DMS53 treated with DMSO at 0.1 percent for 48 hours (cell line): ENCODE measurements at regions not wholly inside any gene's neighbourhood (a gene's known extent, or its start where the extent isn't known, plus 50 kb on each side); places are given as distances from the start of the nearest gene placed in this dataset.
A peak's percentile ranks its signal among the peaks of the same experiment; 100 is the strongest.
"Not testable (repeated sequence)": the region's sequence is repeated elsewhere in the genome, so short reads cannot be mapped to it uniquely, and the experiment has no call there.

ENCODE experiments used
- DNase-seq: peaks from one replicate; lab custom pipeline; 2025; ENCODE audit not compliant: unreplicated experiment; lab: John Stamatoyannopoulos, UW

DNA sequence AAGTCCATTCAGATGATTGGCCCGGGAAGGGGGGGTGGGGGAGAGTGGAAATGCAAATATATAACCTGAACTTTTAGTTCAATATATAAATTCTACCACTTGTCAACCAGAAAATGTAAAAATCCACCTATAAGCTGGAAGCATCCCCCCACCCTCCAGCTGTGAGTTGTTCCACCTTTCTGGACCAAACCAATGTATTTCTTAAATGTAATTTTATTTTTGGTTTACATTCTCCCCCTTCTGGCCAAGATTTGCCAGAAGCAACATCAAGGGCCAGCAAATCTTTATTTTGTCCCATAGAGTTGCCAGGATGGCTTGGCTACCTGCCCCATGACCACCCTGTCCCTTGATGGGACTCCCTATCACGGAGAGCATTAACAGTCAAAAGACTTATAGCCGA is 545.7 kb downstream of the TBL1XR1 start:
- no peak for DNase-seq

DNA sequence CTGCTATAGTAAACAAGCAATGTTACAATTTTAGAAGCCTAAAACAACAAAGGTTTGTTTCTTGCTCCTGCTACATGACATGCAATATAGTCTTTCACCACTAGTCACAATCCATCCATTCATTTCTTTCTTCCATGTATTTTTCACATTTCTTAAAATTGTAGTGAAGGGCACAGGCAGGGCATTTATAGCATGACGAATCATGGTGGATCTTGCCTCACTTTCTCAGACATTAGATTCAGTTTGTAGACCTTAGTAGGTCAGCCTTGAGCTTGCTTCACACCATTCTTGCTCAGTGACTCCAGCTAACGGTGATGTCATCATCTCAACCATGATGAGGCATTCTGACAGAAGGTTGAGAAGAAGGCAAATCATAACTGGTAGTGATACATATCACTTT is 546.8 kb downstream of the TBL1XR1 start:
- DNase-seq: no peak

DNA sequence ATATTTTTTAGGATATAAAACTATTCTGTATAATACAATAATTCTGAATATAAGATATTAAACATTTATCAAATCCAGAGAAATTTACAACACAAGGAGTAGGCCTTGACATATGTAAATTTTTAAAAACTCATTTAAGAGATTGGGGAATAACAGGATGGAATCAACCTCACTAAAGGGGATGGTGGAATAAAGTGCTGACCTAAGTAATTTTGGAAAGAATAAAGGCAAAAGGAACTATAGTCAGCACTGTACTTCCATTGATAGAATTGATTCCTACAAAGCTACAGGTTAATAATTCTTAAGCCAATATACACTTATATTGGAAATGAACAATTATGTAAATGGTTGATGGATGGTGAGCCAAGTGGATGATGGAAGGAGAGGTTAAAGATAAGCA is 549.3 kb downstream of the TBL1XR1 start:
- no peak for DNase-seq

- DNase-seq: no peak
These were observed 563.8 kb downstream of the TBL1XR1 start for GRCh38 chr3:176633511-176633910.

- DNase-seq: no peak
These were observed 564.4 kb downstream of the TBL1XR1 start for GRCh38 chr3:176632925-176633324.

DNA sequence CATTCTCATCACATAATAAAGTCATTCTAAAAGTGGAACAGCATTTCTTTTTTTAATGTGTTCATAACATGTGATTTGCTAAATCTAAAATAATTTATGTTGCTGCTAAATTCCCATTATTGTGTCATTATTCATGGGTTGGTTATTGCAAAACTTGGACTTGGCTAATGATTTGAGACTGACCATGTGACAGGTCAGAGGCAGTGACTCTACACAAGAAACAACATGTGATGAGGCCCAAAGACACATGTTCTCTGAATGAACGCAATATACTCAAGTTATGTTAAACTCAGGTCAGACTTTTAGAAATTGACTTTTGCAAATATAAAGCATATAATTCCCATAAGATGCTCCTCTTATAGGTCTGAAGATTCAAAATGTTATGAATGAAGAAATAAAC is 566.1 kb downstream of the TBL1XR1 start:
- no peak for DNase-seq

DNA sequence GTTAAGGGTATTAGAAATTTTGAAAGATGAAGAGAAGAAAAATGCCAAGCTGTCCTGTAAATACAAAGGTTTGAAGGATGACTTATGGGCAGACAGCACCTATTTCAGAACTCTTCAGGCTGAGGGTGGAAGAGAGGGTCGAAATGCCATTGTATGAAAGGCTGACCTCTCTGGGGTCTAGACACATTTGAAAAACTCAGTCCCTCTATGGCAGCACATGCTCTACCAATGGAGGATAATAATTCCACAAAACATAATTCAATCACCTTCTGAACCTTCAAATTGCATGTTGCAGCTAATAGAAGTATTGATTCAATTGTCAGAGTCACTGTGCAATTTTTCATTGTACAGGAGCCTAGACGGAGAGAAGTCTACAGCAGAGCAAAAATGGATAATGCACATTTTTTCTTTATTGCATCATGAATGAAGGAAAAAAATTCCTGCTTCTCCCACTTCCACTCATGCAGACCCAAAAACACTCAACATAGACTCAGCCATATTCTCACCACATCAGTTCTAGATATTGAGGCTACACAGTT is 569.1 kb downstream of the TBL1XR1 start:
- no peak for DNase-seq

DNA sequence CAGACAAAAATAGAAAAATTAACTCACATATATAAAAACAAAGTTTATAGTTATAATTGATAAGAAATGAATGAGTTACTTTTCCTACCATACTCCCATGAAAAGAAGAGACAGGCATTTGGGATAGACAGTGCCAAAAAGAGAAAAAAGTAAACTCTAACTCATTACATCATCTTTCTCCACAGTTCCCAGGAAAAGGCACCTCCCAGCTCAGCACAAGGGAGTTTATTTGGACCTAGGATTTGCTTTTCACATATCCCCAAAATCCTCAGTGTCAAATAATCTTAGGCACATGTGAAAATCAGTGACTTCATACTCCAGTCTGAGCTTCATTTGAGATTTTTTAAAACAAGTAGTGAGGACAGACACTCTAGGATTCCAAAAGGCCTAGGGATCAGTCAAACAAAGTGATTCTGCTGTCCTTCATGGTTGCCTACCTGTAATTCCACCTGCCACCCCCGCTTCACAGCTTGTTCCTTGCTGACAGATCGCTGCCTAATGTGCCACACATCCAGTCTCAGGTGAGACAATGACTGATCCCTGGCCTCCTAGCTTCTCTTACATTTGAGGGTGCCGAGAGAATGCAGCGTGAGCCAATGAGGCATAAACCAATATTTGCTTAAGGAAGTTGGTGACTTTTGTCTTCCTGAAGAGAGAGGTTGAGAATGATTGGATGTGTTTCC is 573.7 kb downstream of the TBL1XR1 start:
- peak; percentile 3 for DNase-seq

DNA sequence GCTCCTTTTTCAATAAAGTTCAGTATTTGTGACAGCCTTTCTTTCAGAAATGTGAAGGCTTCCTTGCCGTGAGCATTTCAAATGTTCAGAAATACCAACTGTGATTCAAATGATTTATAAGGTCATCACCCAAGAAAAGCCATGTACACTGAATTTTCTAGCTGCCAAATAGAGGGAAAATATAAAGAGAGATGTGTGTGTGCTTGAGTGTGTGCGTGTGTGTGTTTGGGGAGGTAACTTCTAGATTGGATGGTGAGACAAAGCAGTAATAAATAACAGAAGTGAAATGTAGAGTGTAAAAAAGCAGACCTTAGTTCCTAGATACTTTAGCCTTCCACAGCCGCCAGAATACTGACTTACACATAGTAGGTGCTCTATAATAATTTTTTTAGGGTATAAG is 577.4 kb downstream of the TBL1XR1 start:
- no peak for DNase-seq

GRCh38 chr3:176615826-176616225 is 581.5 kb downstream of the TBL1XR1 start:
- DNase-seq: no peak

- no peak for DNase-seq
These were observed 585.6 kb downstream of the TBL1XR1 start for GRCh38 chr3:176611703-176612102.

DNA sequence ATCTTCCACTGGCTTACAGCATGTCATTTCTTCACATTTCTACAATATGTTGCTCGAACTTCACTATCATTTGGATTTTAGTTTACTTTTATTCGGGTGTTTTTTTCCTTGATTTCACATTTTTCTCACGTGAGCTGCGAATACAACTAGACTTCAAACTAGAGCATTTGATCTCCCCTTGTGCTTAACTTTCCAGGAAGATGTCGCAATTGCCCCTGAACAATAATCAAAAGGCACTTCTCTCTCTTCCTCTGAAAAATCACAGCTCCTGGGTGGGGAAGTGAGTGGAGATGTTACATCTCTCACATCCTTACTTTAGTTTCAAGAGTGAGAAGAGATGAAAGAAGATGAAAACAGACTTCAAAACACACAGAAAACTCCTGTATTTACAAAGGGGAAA is 587.9 kb downstream of the TBL1XR1 start:
- DNase-seq: no peak

DNA sequence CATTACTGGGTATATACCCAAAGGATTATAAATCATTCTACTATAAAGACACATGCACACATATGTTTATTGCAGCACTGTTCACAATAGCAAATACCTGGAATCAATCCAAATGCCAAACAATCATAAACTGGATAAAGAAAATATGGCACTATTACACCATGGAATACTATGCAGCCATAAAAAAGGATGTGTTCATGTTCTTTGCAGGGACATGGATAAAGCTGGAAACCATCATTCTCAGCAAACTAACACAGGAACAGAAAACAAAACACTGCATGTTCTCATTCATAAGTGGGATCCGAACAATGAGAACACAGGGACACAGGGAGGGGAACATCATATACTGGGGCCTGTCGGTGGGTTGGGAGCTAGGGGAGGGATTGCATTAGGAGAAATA is 591.7 kb downstream of the TBL1XR1 start:
- DNase-seq: not testable (repeated sequence)

- no peak for DNase-seq
These were observed 602.0 kb downstream of the TBL1XR1 start for GRCh38 chr3:176595307-176595706.

DNA sequence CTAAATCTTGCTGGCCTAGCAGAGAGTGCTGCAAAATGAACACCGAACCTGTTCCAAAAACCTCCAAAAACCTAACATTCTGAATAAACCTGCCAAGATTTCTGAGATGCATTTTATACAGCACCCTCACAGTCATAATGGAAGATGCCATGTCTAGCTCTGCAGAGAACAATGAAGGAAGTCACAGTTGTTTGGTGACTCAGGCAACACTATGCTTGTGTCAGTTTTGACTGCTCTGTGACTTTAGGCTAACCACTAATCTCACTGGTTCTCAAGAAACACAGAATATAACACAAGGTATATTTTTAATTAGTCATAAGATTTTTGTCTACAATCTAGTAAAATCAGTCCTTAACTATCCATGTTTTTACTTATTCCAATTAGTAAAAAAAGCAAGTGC is 606.6 kb downstream of the TBL1XR1 start:
- DNase-seq: no peak

DNA sequence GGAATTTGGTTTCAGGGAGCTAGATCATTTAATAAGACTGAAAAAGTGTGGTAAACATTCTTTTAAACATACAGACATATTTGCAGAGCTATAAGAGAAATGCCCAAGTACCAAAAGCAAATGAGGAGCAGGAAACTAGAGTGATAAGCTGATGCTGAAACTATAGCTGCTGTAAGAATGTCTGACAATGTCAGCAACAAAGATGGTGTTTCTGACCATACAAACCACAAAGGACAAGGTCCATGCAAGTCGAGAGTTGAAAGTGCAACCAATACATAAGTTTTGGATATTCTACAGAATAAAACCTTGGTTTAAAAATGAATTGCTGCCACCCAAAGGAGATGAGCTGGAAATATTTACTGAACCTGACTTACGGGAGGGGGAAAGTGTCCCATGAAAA is 610.2 kb downstream of the TBL1XR1 start:
- DNase-seq: no peak

DNA sequence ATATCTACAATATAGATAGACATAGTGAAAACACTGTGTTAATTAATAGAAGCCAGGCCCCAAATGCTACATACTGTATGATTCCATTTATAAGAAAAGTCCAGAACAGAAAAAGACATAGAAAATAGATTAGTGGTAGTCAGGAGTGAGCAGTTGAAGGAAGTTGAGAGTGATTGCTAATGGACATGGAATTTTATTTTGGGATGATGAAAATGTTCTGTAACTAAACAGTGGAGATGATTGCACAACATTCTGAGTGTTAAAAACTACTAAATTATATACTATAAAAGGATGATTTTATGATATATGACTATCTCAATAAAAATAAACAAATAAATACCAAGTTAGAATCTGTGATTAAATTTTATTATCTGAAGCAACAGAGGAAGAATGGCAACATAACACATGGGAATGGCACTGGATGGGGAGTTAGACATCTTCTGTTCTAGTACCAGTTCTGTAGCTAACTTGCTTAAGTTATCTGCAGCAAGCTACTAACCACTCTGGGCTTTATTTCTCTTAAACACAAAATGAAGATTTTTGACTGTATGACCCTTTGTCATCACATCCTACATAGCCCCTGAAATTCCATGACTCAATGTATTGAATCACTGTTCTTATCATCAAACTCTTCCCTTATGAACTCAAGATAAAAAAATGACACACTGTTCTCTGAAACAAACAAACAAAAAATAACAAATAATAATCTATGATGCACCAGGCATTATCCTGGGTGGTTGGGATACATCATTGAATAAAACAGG is 612.7 kb downstream of the TBL1XR1 start:
- DNase-seq: no peak

DNA sequence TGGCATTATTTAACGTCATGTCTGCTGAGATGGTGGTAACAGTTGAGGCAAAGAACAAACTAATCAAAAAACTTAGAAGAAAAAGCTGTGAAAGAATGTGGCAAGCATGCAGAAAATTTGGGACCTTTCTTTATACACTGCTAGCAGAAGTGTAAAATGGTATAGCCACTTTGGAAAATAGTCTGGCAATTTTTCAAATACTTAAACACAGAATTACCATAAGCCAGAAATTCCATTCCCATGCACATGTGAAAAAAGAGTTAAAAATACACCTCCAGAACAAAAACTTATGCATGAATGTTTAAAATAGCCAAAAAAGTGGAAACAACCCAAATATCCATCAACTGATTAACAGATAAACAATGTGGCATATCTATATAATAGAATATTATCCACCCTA is 613.3 kb downstream of the TBL1XR1 start:
- no peak for DNase-seq

GRCh38 chr3:176581589-176581988 is 615.7 kb downstream of the TBL1XR1 start:
- no peak for DNase-seq

DNA sequence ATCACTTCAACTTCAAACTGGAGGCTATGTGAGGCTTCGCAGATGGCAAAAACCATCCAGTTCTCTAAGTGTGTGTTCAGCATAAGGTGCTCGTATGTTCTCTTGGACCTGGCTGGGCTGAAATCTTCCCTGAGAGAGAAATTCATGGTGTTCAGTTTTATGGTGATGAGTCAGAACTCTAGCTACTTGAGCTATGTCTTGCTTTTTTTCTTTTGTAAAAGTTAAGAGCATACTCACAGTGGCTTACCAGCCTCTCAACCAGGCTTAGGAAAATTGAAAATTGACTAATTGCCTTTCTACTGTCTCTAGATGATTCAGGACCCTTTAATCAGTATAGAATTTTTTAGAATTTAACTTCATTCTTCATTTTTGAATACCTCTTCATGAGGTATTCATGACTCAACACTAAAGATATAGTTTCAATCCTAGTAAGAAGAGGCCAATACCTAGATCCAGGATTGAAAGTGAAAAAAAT is 617.5 kb downstream of the TBL1XR1 start:
- DNase-seq: no peak

- DNase-seq: no peak
These were observed 619.0 kb downstream of the TBL1XR1 start for GRCh38 chr3:176578316-176578715.

GRCh38 chr3:176577447-176577846 is 619.8 kb downstream of the TBL1XR1 start:
- DNase-seq: no peak
